IMR-90 (cell line): ENCODE measurements at regions not wholly inside any gene's neighbourhood (a gene's known extent, or its start where the extent isn't known, plus 50 kb on each side); places are given as distances from the start of the nearest gene placed in this dataset.

ENCODE experiments used
- ATAC-seq: fragments of 200-7000 bp; cut with Tn5 transposase; 2 replicates; pipeline ENCODE4 v1.9.1; 2020; ENCODE audit warnings: low read depth, mild to moderate bottlenecking, moderate library complexity
- BruUV-seq: library from RNA; stranded (reverse); fragments of 400-500 nt; replicated peaks from 2 replicates; lab custom pipeline; 2021; lab: Mats Ljungman, UMichigan
- CTCF ChIA-PET: fragments of 300-600 bp; formaldehyde crosslinking; extraction: SDS; loops from one replicate; lab custom pipeline; 2021; ENCODE audit warnings: antibody characterized with exemption; lab: Yijun Ruan, JAX
- POLR2A ChIA-PET: fragments of 300-600 bp; sonication (Branson Sonifier 250); formaldehyde crosslinking; loops from one replicate; lab custom pipeline; 2022; ENCODE audit warnings: antibody characterized with exemption; ENCODE audit not compliant: unreplicated experiment; lab: Charles Lee
- DNase-seq: peaks from one replicate; pipeline ENCODE4 v3.0.0; 2013
- H2AFZ ChIP-seq: replicated peaks from 2 replicates; pipeline ENCODE3; 2013; ENCODE audit warnings: low read length, mild to moderate bottlenecking; ENCODE audit not compliant: poor library complexity
- H2AK5ac ChIP-seq: 2 replicates; pipeline ENCODE4 v1.6.1; 2013; ENCODE audit warnings: low read depth, low read length, inconsistent platforms
- H2AK9ac ChIP-seq: replicated peaks from 2 replicates; pipeline ENCODE3; 2013; ENCODE audit warnings: mild to moderate bottlenecking, low read depth, low read length, moderate library complexity; ENCODE audit not compliant: poor library complexity
- H2BK120ac ChIP-seq: 2 replicates; pipeline ENCODE4 v1.6.1; 2013; ENCODE audit warnings: low read depth, low read length, inconsistent platforms
- H2BK15ac ChIP-seq: 3 replicates; pipeline ENCODE4 v1.6.1; 2013; ENCODE audit warnings: low read depth, low read length, inconsistent platforms
- H2BK20ac ChIP-seq: 2 replicates; pipeline ENCODE4 v1.6.1; 2013; ENCODE audit warnings: low read depth, mild to moderate bottlenecking, inconsistent platforms, low read length, moderate library complexity
- H2BK5ac ChIP-seq: 2 replicates; pipeline ENCODE4 v1.6.1; 2013; ENCODE audit warnings: mild to moderate bottlenecking, low read depth, low read length, inconsistent platforms; ENCODE audit not compliant: poor library complexity, severe bottlenecking
- H3K14ac ChIP-seq: replicated peaks from 2 replicates; pipeline ENCODE4 v1.6.1; 2013; ENCODE audit warnings: low read depth, low read length, inconsistent platforms
- H3K18ac ChIP-seq: 2 replicates; pipeline ENCODE4 v1.6.1; 2013; ENCODE audit warnings: low read depth, low read length, control low read depth
- H3K23ac ChIP-seq: 2 replicates; pipeline ENCODE4 v1.6.1; 2013; ENCODE audit warnings: low read depth, low read length, inconsistent platforms
- H3K27ac ChIP-seq: 2 replicates; pipeline ENCODE4 v1.5.1; 2013; ENCODE audit warnings: mild to moderate bottlenecking, control low read depth, low read length; ENCODE audit not compliant: insufficient read depth
- H3K27me3 ChIP-seq: 2 replicates; pipeline ENCODE4 v1.6.1; 2013; ENCODE audit warnings: low read length; ENCODE audit not compliant: control insufficient read depth, insufficient read depth
- H3K36me3 ChIP-seq: 2 replicates; pipeline ENCODE4 v1.6.1; 2013; ENCODE audit warnings: low read length, mixed read lengths; ENCODE audit not compliant: control insufficient read depth, insufficient read depth
- H3K4ac ChIP-seq: 2 replicates; pipeline ENCODE4 v1.6.1; 2013; ENCODE audit warnings: low read depth, low read length, inconsistent platforms
- H3K4me1 ChIP-seq: 2 replicates; pipeline ENCODE4 v1.6.1; 2013; ENCODE audit warnings: low read length, mixed read lengths; ENCODE audit not compliant: control insufficient read depth, insufficient read depth
- H3K4me2 ChIP-seq: 2 replicates; pipeline ENCODE4 v1.6.1; 2013; ENCODE audit warnings: low read depth, mild to moderate bottlenecking, control low read depth, low read length, moderate library complexity
- H3K4me3 ChIP-seq: 2 replicates; pipeline ENCODE4 v1.5.1; 2013; ENCODE audit warnings: low read depth, mild to moderate bottlenecking, control low read depth, low read length, moderate library complexity; ENCODE audit not compliant: insufficient read depth
- H3K56ac ChIP-seq: 2 replicates; pipeline ENCODE4 v1.6.1; 2013; ENCODE audit warnings: low read length, inconsistent platforms; ENCODE audit not compliant: insufficient read depth; ENCODE audit errors: extremely low read depth
- H3K79me1 ChIP-seq, 2 experiments: 2 replicates each; pipeline ENCODE4 v1.6.1; 2013; ENCODE audit warnings: low read length in 2 of 2, inconsistent platforms in 1 of 2, low read depth in 1 of 2
- H3K9ac ChIP-seq: 2 replicates; pipeline ENCODE4 v1.6.1; 2013; ENCODE audit warnings: low read depth, low read length, control low read depth
- H3K9me1 ChIP-seq: 2 replicates; pipeline ENCODE4 v1.6.1; 2013; ENCODE audit warnings: low read length, inconsistent platforms; ENCODE audit not compliant: insufficient read depth
- H3K9me3 ChIP-seq: 2 replicates; pipeline ENCODE4 v1.6.1; 2013; ENCODE audit warnings: low read length; ENCODE audit not compliant: control insufficient read depth, insufficient read depth
- H4K20me1 ChIP-seq: 2 replicates; pipeline ENCODE4 v1.6.1; 2013; ENCODE audit warnings: low read length, inconsistent platforms; ENCODE audit not compliant: insufficient read depth
- H4K5ac ChIP-seq: 2 replicates; pipeline ENCODE4 v1.6.1; 2013; ENCODE audit warnings: mild to moderate bottlenecking, low read depth, low read length, control low read depth
- H4K8ac ChIP-seq, 2 experiments: 2 replicates each; pipeline ENCODE4 v1.6.1; 2013; ENCODE audit warnings: low read depth in 2 of 2, low read length in 2 of 2, control low read depth in 1 of 2, inconsistent platforms in 1 of 2
- H4K91ac ChIP-seq: 2 replicates; pipeline ENCODE4 v1.6.1; 2013; ENCODE audit warnings: low read depth, low read length, inconsistent platforms; ENCODE audit not compliant: insufficient read depth
- CEBPB ChIP-seq: IDR thresholded peaks from 2 replicates; pipeline ENCODE4 v1.6.1; 2012; ENCODE audit warnings: low read depth, low read length, improper control_type of control experiment
- NFE2L2 ChIP-seq: fragments of 150-350 bp; IDR thresholded peaks from 2 replicates; pipeline ENCODE4 v1.6.1; 2016; ENCODE audit warnings: low read depth, mild to moderate bottlenecking, low read length
- USF2 ChIP-seq: fragments of 150-350 bp; IDR thresholded peaks from 2 replicates; pipeline ENCODE4 v1.6.1; 2017; ENCODE audit warnings: mild to moderate bottlenecking, antibody characterized with exemption, low read length, low read depth
- dilution Hi-C: fragments of 300-500 bp; cut with HindIII; formaldehyde crosslinking; loops from one replicate; pipeline ENCODE4 v1.14.3; 2018; ENCODE audit warnings: low sequenced_read_pairs; ENCODE audit not compliant: unreplicated experiment
- in situ Hi-C: fragments of 300-500 bp; cut with MboI; formaldehyde crosslinking; loops from 3 replicates; pipeline ENCODE4 v1.14.3; 2019; ENCODE audit warnings: low sequenced_read_pairs, inconsistent platforms, mixed read lengths
- intact Hi-C: fragments of 100-400 bp; cut with micrococcal nuclease; formaldehyde crosslinking; loops from 2 replicates; pipeline ENCODE4 v1.10.0; 2022

DNA sequence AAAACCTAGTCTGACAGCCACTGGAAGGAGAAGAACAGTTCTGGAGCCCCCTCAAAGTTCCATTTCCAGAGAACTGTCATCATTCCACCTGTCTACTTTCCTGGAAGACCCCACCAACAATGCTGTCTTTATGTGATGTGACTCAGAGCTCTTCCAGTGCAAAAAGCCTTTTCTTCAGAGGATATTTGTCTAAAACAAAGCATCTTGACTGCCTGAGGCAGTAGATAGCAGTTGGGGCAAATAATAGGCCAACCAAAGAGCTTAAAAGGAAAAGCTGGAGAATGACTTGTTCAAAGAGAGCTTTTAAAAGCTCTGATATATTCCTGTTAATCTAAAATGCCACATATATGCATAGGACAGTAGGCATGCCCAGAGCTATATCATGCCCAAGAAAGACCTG lies 62.6 kb downstream of the MIS18A start:
- Histone ChIP-seq H4K5ac (no peak overlapping the region), H3K36me3 (no peaks in the 10 kb centered on the region), H2AFZ (no peak overlapping the region), H2AK5ac (no peak overlapping the region), H2BK120ac (no peak overlapping the region), H3K27ac (no peak overlapping the region), H3K27me3 (peaks cover 4% of the 10 kb centered on the region), H2AK9ac (no peak overlapping the region), H4K8ac (no peak overlapping the region), H3K4me1 (no peaks in the 10 kb centered on the region), H3K9me1 (no peaks in the 10 kb centered on the region), H2BK20ac (no peak overlapping the region), H3K4me3 (no peak overlapping the region), H3K23ac (no peak overlapping the region), H3K14ac (no peak overlapping the region), H3K4me2 (no peak overlapping the region), H4K91ac (no peak overlapping the region), H3K9me3 (peaks cover 2% of the 10 kb centered on the region; the same call in 1 of the 2 replicates), H2BK5ac (no peak overlapping the region), H3K79me1 (no peaks in the 10 kb centered on the region), H3K4ac (no peak overlapping the region), H2BK15ac (no peak overlapping the region), H3K9ac (no peak overlapping the region), H4K20me1 (no peaks in the 10 kb centered on the region), H3K56ac (no peak overlapping the region), H3K18ac (no peak overlapping the region)
- TF ChIP-seq CEBPB (no peak), USF2 (no peak), NFE2L2 (no peak)
- dilution Hi-C loops = no loop called here
- DNase-seq = no peak
- in situ Hi-C loops = no loop called here
- POLR2A ChIA-PET = no interaction called here
- ATAC-seq = no peak
- intact Hi-C loops = no loop called here
- CTCF ChIA-PET = no interaction called here
- no TSS peak for BruUV-seq
